ENCODE measurements at regions not wholly inside any gene's neighbourhood (a gene's known extent, or its start where the extent isn't known, plus 50 kb on each side); places are given as distances from the start of the nearest gene placed in this dataset.
"Not testable (repeated sequence)": the region's sequence is repeated elsewhere in the genome, so short reads cannot be mapped to it uniquely, and the experiment has no call there.

DNA sequence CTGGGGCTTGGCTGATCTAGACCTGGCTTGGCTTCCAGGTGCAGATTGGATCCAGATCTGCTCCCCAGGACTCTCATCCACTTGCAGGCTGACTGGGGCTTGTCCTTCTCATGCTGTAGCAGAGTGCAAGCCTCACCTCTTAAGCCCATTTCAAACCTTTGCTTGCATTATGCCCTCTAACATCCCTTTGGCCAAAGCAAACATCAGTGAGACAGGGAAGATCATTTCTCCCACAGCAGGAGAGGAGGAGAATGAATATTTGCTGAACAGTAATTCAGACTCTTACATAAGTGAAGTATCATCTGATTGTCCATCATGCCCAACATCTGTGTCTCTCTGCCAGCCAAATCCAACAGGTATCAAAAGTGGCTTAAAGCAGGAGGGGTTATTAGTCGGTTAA, 194.9 kb downstream of the C9orf152 start:
- TF ChIP-seq OSR1 (CRISPR knock-in tag; IDR thresholded peaks at IDR 0.05) (no peak), CREB5 (CRISPR knock-in tag; IDR thresholded peaks at IDR 0.05; ENCODE audit: low read depth) (no peak), ESRRG (CRISPR knock-in tag; IDR thresholded peaks at IDR 0.05) (no peak), CSRNP3 (CRISPR knock-in tag; IDR thresholded peaks at IDR 0.05) (no peak), ZFP3 (CRISPR knock-in tag; IDR thresholded peaks at IDR 0.05) (no peak), TOX (CRISPR knock-in tag; IDR thresholded peaks at IDR 0.05; ENCODE audit: borderline replicate concordance) (no peak), ISL1 (CRISPR knock-in tag; IDR thresholded peaks at IDR 0.05) (no peak), ZNF70 (CRISPR knock-in tag; IDR thresholded peaks at IDR 0.05) (no peak), POU6F1 (CRISPR knock-in tag; IDR thresholded peaks at IDR 0.05; ENCODE audit: borderline replicate concordance, low read depth) (no peak), CSDC2 (CRISPR knock-in tag; IDR thresholded peaks at IDR 0.05) (no peak), TCF4 (CRISPR knock-in tag; IDR thresholded peaks at IDR 0.05; ENCODE audit: borderline replicate concordance) (no peak)
- TF ChIP-seq, protein P1, sequence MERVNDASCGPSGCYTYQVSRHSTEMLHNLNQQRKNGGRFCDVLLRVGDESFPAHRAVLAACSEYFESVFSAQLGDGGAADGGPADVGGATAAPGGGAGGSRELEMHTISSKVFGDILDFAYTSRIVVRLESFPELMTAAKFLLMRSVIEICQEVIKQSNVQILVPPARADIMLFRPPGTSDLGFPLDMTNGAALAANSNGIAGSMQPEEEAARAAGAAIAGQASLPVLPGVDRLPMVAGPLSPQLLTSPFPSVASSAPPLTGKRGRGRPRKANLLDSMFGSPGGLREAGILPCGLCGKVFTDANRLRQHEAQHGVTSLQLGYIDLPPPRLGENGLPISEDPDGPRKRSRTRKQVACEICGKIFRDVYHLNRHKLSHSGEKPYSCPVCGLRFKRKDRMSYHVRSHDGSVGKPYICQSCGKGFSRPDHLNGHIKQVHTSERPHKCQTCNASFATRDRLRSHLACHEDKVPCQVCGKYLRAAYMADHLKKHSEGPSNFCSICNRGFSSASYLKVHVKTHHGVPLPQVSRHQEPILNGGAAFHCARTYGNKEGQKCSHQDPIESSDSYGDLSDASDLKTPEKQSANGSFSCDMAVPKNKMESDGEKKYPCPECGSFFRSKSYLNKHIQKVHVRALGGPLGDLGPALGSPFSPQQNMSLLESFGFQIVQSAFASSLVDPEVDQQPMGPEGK (CRISPR knock-in tag; IDR thresholded peaks at IDR 0.05; ENCODE audit: borderline replicate concordance): no peak
- no peak for ATAC-seq

GRCh38 chr9:110015759-110016158, 192.2 kb downstream of the C9orf152 start:
- TF ChIP-seq ESRRG (CRISPR knock-in tag; IDR thresholded peaks at IDR 0.05) (no peak), ZNF8 (CRISPR knock-in tag; IDR thresholded peaks at IDR 0.05) (no peak), RARB (CRISPR knock-in tag; IDR thresholded peaks at IDR 0.05) (no peak), ZFP3 (CRISPR knock-in tag; IDR thresholded peaks at IDR 0.05) (no peak), CREB5 (CRISPR knock-in tag; IDR thresholded peaks at IDR 0.05; ENCODE audit: low read depth) (no peak), GLIS3 (CRISPR knock-in tag; IDR thresholded peaks at IDR 0.05) (no peak), ARNTL (CRISPR knock-in tag; IDR thresholded peaks at IDR 0.05; ENCODE audit: borderline replicate concordance, low read depth) (no peak), TOX (CRISPR knock-in tag; IDR thresholded peaks at IDR 0.05; ENCODE audit: borderline replicate concordance) (no peak), ISL1 (CRISPR knock-in tag; IDR thresholded peaks at IDR 0.05) (no peak), TSHZ2 (CRISPR knock-in tag; IDR thresholded peaks at IDR 0.05) (no peak)
- ATAC-seq: peak; percentile 84

DNA sequence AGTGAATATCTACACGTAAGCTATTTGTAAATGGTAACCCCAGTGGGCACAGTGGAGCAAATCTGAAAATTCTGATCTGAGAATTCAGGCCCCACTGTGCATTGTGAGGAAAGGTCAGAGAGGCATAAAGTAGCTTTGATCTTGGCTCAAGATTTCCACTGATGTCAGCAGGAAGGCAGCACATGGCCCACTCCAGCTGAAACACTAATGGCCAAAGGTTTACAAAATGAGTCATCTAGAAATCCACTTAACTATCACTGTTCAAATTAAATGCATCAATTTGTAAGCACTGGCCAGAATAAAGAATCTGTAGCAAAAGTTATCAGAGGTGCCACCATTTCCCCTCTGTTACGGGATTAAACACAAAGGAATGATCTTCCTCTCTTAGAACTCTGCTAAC, 191.6 kb downstream of the C9orf152 start:
- TF ChIP-seq ZNF8 (CRISPR knock-in tag; IDR thresholded peaks at IDR 0.05): no peak
- TF ChIP-seq ZNF70 (CRISPR knock-in tag; IDR thresholded peaks at IDR 0.05): no peak
- TF ChIP-seq TCF4 (CRISPR knock-in tag; IDR thresholded peaks at IDR 0.05; ENCODE audit: borderline replicate concordance): no peak
- TF ChIP-seq ESRRG (CRISPR knock-in tag; IDR thresholded peaks at IDR 0.05): no peak
- TF ChIP-seq POU6F1 (CRISPR knock-in tag; IDR thresholded peaks at IDR 0.05; ENCODE audit: borderline replicate concordance, low read depth): no peak
- no peak for TF ChIP-seq RARB (CRISPR knock-in tag; IDR thresholded peaks at IDR 0.05)
- TF ChIP-seq OSR1 (CRISPR knock-in tag; IDR thresholded peaks at IDR 0.05): no peak
- peak; percentile 83 for TF ChIP-seq ISL1 (CRISPR knock-in tag; IDR thresholded peaks at IDR 0.05)
- TF ChIP-seq CREB5 (CRISPR knock-in tag; IDR thresholded peaks at IDR 0.05; ENCODE audit: low read depth): no peak
- 0 out of 2 replicates have a peak, but pooled peaks have one; percentile 8 for TF ChIP-seq SNAI2 (CRISPR knock-in tag; IDR thresholded peaks at IDR 0.05)

DNA sequence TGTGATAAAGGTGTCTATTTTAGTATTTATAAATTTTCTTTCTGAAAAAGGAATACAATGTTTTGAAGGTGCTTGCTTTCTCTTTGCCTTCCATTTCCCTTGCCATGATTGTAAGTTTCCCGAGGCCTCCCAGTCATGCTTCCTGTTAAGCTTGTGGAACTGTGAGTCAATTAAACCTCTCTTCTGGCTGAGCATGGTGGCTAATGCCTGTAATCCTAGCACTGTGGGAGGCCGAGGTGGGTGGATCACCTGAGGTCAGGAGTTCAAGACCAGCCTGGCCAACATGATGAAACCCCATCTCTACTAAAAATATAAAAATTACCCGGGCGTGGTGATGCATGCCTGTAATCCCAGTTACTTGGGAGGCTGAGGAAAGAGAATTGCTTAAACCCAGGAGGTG, 187.7 kb downstream of the C9orf152 start:
- ATAC-seq: not testable (repeated sequence)

More for the DNA sequence above, 191.6 kb downstream of the C9orf152 start:
- ATAC-seq: peak; percentile 93
